Lower leg skin (tissue), 3 donors: ENCODE measurements at regions not wholly inside any gene's neighbourhood (a gene's known extent, or its start where the extent isn't known, plus 50 kb on each side); places are given as distances from the start of the nearest gene placed in this dataset.

Source experiments
- CTCF ChIP-seq, 3 donors: fragments of 450-650 bp; IDR thresholded peaks; one replicate each; pipeline ENCODE4 v1.5.1; 2016; ENCODE audit warnings: antibody characterized with exemption in 3 of 3, mild to moderate bottlenecking in 3 of 3, moderate library complexity in 2 of 3
- POLR2A ChIP-seq, 2 donors: fragments of 450-650 bp; IDR thresholded peaks; one replicate each; pipeline ENCODE4 v1.6.1; 2016 to 2017; ENCODE audit warnings: antibody characterized with exemption in 2 of 2, mild to moderate bottlenecking in 1 of 2, moderate library complexity in 1 of 2

GRCh38 chr15:31271711-31272557, 54.7 kb upstream of the KLF13 start:
- no peak for TF ChIP-seq POLR2A (IDR thresholded peaks at IDR 0.05)
- TF ChIP-seq CTCF (IDR thresholded peaks at IDR 0.05), result no peak
